WTC11 (cell line): ENCODE measurements at regions not wholly inside any gene's neighbourhood (a gene's known extent, or its start where the extent isn't known, plus 50 kb on each side); places are given as distances from the start of the nearest gene placed in this dataset.

Experiments
- CBFB ChIP-seq: sonication (generic); formaldehyde crosslinking; IDR thresholded peaks from 2 replicates; pipeline ENCODE4 v1.8.1; 2022; ENCODE audit warnings: mild to moderate bottlenecking, low read depth, missing genetic modification reagents
- ZNF121 ChIP-seq: sonication (generic); formaldehyde crosslinking; IDR thresholded peaks from 2 replicates; pipeline ENCODE4 v1.8.0; 2023; ENCODE audit warnings: missing genetic modification reagents
- TF ChIP-seq, protein P1 (sequence below): sonication (generic); formaldehyde crosslinking; IDR thresholded peaks from 2 replicates; pipeline ENCODE4 v1.8.0; 2022; ENCODE audit warnings: mild to moderate bottlenecking, missing genetic modification reagents
- TF ChIP-seq, protein P2 (sequence below): sonication (generic); formaldehyde crosslinking; IDR thresholded peaks from 2 replicates; pipeline ENCODE4 v1.8.0; 2022; ENCODE audit warnings: mild to moderate bottlenecking, missing genetic modification reagents
- TF ChIP-seq, protein P3 (sequence below): fragments of 200-600 bp; IDR thresholded peaks from 2 replicates; pipeline ENCODE4 v1.8.0; 2022; ENCODE audit warnings: antibody characterized with exemption
- TF ChIP-seq, protein P4 (sequence below): sonication (generic); formaldehyde crosslinking; IDR thresholded peaks from 2 replicates; pipeline ENCODE4 v1.8.1; 2023; ENCODE audit warnings: mild to moderate bottlenecking, missing genetic modification reagents
- TF ChIP-seq, protein P5 (sequence below): sonication (generic); formaldehyde crosslinking; IDR thresholded peaks from 2 replicates; pipeline ENCODE4 v1.8.1; 2023; ENCODE audit warnings: mild to moderate bottlenecking, missing genetic modification reagents, moderate library complexity
- TF ChIP-seq, protein P6 (sequence below): sonication (generic); formaldehyde crosslinking; IDR thresholded peaks from 2 replicates; pipeline ENCODE4 v1.8.1; 2022; ENCODE audit warnings: low read depth, mild to moderate bottlenecking, moderate library complexity, missing genetic modification reagents, borderline replicate concordance

DNA sequence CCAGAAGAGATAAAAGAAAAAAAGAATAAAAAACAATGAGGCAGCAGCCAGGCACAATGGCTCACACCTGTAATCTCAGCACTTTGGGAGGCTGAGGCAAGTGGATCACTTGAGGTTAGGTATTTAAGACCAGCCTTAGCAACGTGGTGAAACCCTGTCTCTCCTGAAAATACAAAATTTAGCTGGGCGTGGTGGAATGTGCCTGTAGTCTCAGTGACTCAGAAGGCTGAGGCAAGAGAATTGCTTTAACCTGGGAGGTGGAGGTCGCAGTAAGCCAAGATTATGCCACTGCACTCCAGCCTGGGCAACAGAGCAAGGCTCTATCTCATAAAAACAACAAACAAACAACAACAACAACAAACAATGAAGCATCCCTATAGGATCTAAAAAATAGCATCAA is 121.5 kb downstream of the HMHB1 start:
- TF ChIP-seq, protein P1, sequence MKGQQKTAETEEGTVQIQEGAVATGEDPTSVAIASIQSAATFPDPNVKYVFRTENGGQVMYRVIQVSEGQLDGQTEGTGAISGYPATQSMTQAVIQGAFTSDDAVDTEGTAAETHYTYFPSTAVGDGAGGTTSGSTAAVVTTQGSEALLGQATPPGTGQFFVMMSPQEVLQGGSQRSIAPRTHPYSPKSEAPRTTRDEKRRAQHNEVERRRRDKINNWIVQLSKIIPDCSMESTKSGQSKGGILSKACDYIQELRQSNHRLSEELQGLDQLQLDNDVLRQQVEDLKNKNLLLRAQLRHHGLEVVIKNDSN (CRISPR knock-in tag) = no peak
- TF ChIP-seq, protein P2, sequence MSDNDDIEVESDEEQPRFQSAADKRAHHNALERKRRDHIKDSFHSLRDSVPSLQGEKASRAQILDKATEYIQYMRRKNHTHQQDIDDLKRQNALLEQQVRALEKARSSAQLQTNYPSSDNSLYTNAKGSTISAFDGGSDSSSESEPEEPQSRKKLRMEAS (CRISPR knock-in tag) = no peak
- TF ChIP-seq, protein P3, sequence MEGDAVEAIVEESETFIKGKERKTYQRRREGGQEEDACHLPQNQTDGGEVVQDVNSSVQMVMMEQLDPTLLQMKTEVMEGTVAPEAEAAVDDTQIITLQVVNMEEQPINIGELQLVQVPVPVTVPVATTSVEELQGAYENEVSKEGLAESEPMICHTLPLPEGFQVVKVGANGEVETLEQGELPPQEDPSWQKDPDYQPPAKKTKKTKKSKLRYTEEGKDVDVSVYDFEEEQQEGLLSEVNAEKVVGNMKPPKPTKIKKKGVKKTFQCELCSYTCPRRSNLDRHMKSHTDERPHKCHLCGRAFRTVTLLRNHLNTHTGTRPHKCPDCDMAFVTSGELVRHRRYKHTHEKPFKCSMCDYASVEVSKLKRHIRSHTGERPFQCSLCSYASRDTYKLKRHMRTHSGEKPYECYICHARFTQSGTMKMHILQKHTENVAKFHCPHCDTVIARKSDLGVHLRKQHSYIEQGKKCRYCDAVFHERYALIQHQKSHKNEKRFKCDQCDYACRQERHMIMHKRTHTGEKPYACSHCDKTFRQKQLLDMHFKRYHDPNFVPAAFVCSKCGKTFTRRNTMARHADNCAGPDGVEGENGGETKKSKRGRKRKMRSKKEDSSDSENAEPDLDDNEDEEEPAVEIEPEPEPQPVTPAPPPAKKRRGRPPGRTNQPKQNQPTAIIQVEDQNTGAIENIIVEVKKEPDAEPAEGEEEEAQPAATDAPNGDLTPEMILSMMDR = no peak
- TF ChIP-seq, protein P4, sequence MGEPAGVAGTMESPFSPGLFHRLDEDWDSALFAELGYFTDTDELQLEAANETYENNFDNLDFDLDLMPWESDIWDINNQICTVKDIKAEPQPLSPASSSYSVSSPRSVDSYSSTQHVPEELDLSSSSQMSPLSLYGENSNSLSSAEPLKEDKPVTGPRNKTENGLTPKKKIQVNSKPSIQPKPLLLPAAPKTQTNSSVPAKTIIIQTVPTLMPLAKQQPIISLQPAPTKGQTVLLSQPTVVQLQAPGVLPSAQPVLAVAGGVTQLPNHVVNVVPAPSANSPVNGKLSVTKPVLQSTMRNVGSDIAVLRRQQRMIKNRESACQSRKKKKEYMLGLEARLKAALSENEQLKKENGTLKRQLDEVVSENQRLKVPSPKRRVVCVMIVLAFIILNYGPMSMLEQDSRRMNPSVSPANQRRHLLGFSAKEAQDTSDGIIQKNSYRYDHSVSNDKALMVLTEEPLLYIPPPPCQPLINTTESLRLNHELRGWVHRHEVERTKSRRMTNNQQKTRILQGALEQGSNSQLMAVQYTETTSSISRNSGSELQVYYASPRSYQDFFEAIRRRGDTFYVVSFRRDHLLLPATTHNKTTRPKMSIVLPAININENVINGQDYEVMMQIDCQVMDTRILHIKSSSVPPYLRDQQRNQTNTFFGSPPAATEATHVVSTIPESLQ (CRISPR knock-in tag) = no peak
- TF ChIP-seq CBFB (CRISPR knock-in tag) (no peak), ZNF121 (CRISPR knock-in tag) (no peak)
- TF ChIP-seq, protein P5, sequence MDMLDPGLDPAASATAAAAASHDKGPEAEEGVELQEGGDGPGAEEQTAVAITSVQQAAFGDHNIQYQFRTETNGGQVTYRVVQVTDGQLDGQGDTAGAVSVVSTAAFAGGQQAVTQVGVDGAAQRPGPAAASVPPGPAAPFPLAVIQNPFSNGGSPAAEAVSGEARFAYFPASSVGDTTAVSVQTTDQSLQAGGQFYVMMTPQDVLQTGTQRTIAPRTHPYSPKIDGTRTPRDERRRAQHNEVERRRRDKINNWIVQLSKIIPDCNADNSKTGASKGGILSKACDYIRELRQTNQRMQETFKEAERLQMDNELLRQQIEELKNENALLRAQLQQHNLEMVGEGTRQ = no peak
- TF ChIP-seq, protein P6, sequence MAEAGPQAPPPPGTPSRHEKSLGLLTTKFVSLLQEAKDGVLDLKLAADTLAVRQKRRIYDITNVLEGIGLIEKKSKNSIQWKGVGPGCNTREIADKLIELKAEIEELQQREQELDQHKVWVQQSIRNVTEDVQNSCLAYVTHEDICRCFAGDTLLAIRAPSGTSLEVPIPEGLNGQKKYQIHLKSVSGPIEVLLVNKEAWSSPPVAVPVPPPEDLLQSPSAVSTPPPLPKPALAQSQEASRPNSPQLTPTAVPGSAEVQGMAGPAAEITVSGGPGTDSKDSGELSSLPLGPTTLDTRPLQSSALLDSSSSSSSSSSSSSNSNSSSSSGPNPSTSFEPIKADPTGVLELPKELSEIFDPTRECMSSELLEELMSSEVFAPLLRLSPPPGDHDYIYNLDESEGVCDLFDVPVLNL (CRISPR knock-in tag) = no peak
